ENCODE measurements at regions not wholly inside any gene's neighbourhood (a gene's known extent, or its start where the extent isn't known, plus 50 kb on each side); places are given as distances from the start of the nearest gene placed in this dataset.

GRCh38 chr13:106996867-106997618 is 429.1 kb upstream of the ARGLU1 start:
- no peaks in the 10 kb centered on the region for H3K36me3 Mint-ChIP-seq (ENCODE audit: low read depth)
- no peaks in the 10 kb centered on the region for H3K36me3 ChIP-seq (ENCODE audit: insufficient read depth, low read length)
- no peak for TF ChIP-seq CTCF (IDR thresholded peaks at IDR 0.05)

GRCh38 chr13:106990594-106990993 is 422.7 kb upstream of the ARGLU1 start:
- Mint-ChIP-seq H3K27ac (no peak overlapping the region), H3K4me3 (no peak overlapping the region), H3K4me1 (ENCODE audit: low read depth) (no peaks in the 10 kb centered on the region), H3K9me3 (peaks cover 3% of the 10 kb centered on the region), H3K36me3 (ENCODE audit: low read depth) (no peaks in the 10 kb centered on the region), H3K27me3 (no peaks in the 10 kb centered on the region)
- CTCF ChIA-PET: no interaction called here
- H3K27ac ChIP-seq (ENCODE audit: low read depth in 1 of 2, low read length in 2 of 2): no peak overlapping the region
- no peaks in the 10 kb centered on the region for H3K36me3 ChIP-seq (ENCODE audit: insufficient read depth, low read length)
- H3K9me3 ChIP-seq (ENCODE audit: control insufficient read depth in 1 of 2, insufficient read depth in 1 of 2, low read length in 2 of 2): peaks cover 0 to 10% of the 10 kb centered on the region in 2 experiments
- POLR2A ChIA-PET: no interaction called here
- H3K4me3 ChIP-seq (ENCODE audit: low read length): no peak overlapping the region
- TF ChIP-seq CTCF (IDR thresholded peaks at IDR 0.05): no peak
- intact Hi-C loops (cut with DNase I, micrococcal nuclease): no loop called here
- ATAC-seq (ENCODE audit: poor library complexity) (no peak), DNase-seq (no peak)
- no peaks in the 10 kb centered on the region for H3K4me1 ChIP-seq (ENCODE audit: insufficient read depth, low read length)
- H3K27me3 ChIP-seq (ENCODE audit: control insufficient read depth in 1 of 2, insufficient read depth in 2 of 2, low read length in 2 of 2): no peaks in the 10 kb centered on the region

More at GRCh38 chr13:106996867-106997618, 429.1 kb upstream of the ARGLU1 start:
- no peaks in the 10 kb centered on the region for H3K4me1 ChIP-seq (ENCODE audit: insufficient read depth, low read length)
- H3K4me3 ChIP-seq (ENCODE audit: low read length): no peak overlapping the region
- peaks cover 0 to 13% of the 10 kb centered on the region in 2 experiments for H3K9me3 ChIP-seq (ENCODE audit: control insufficient read depth in 1 of 2, insufficient read depth in 1 of 2, low read length in 2 of 2)
- H3K27me3 ChIP-seq (ENCODE audit: control insufficient read depth in 1 of 2, insufficient read depth in 2 of 2, low read length in 2 of 2): no peaks in the 10 kb centered on the region
- ATAC-seq (ENCODE audit: poor library complexity) (no peak), DNase-seq (no peak)
- Mint-ChIP-seq H3K27me3 (no peaks in the 10 kb centered on the region), H3K4me1 (ENCODE audit: low read depth) (no peaks in the 10 kb centered on the region), H3K27ac (no peak overlapping the region), H3K9me3 (peaks cover 2% of the 10 kb centered on the region), H3K4me3 (no peak overlapping the region)
- H3K27ac ChIP-seq (ENCODE audit: low read depth in 1 of 2, low read length in 2 of 2): no peak overlapping the region
- ChIA-PET POLR2A (no interaction called here), CTCF (no interaction called here)
- intact Hi-C loops (cut with DNase I, micrococcal nuclease): no loop called here

GRCh38 chr13:106989876-106990275 is 421.9 kb upstream of the ARGLU1 start:
- POLR2A ChIA-PET: no interaction called here
- Mint-ChIP-seq H3K9me3 (peaks cover 3% of the 10 kb centered on the region), H3K4me1 (ENCODE audit: low read depth) (no peaks in the 10 kb centered on the region), H3K27ac (no peak overlapping the region), H3K36me3 (ENCODE audit: low read depth) (no peaks in the 10 kb centered on the region), H3K27me3 (no peaks in the 10 kb centered on the region), H3K4me3 (no peak overlapping the region)
- H3K4me3 ChIP-seq (ENCODE audit: low read length): no peak overlapping the region
- H3K27ac ChIP-seq (ENCODE audit: low read depth in 1 of 2, low read length in 2 of 2): no peak overlapping the region
- intact Hi-C loops (cut with DNase I, micrococcal nuclease): no loop called here
- H3K27me3 ChIP-seq (ENCODE audit: control insufficient read depth in 1 of 2, insufficient read depth in 2 of 2, low read length in 2 of 2): no peaks in the 10 kb centered on the region
- CTCF ChIA-PET: no interaction called here
- H3K4me1 ChIP-seq (ENCODE audit: insufficient read depth, low read length): no peaks in the 10 kb centered on the region
- ATAC-seq (ENCODE audit: poor library complexity): no peak
- no peak for DNase-seq
- H3K9me3 ChIP-seq (ENCODE audit: control insufficient read depth in 1 of 2, insufficient read depth in 1 of 2, low read length in 2 of 2): peaks cover 0 to 10% of the 10 kb centered on the region in 2 experiments
- TF ChIP-seq CTCF (IDR thresholded peaks at IDR 0.05): no peak
- H3K36me3 ChIP-seq (ENCODE audit: insufficient read depth, low read length): no peaks in the 10 kb centered on the region

All from CD4-positive, alpha-beta T cell (primary cell).